OCI-LY1 (cell line): ENCODE measurements at regions not wholly inside any gene's neighbourhood (a gene's known extent, or its start where the extent isn't known, plus 50 kb on each side); places are given as distances from the start of the nearest gene placed in this dataset.

Source experiments
- H2AFZ ChIP-seq: fragments of 200-600 bp; sonication (generic), shearing (Covaris generic); 2 replicates; pipeline ENCODE4 v1.6.0; 2014; ENCODE audit warnings: antibody characterized with exemption, mild to moderate bottlenecking, low read length
- H3F3A ChIP-seq: fragments of 200-600 bp; sonication (generic), shearing (Covaris generic); 2 replicates; pipeline ENCODE4 v1.6.0; 2014; ENCODE audit warnings: mild to moderate bottlenecking, antibody characterized with exemption, low read length, moderate library complexity; ENCODE audit not compliant: insufficient read depth
- H3K27ac ChIP-seq: fragments of 200-600 bp; sonication (generic); 2 replicates; pipeline ENCODE4 v1.5.1; 2014; ENCODE audit warnings: low read length, mixed run types, mild to moderate bottlenecking, low read depth; ENCODE audit not compliant: poor library complexity, severe bottlenecking
- H3K27me3 ChIP-seq: fragments of 200-600 bp; sonication (generic); 2 replicates; pipeline ENCODE4 v1.6.0; 2014; ENCODE audit warnings: antibody characterized with exemption, mild to moderate bottlenecking, low read length, moderate library complexity; ENCODE audit not compliant: insufficient read depth
- H3K36me3 ChIP-seq: fragments of 200-600 bp; sonication (generic); 2 replicates; pipeline ENCODE4 v1.6.1; 2014; ENCODE audit warnings: mild to moderate bottlenecking, antibody characterized with exemption, low read length, moderate library complexity, mixed read lengths; ENCODE audit not compliant: insufficient read depth
- H3K4me1 ChIP-seq: fragments of 200-600 bp; sonication (generic); 2 replicates; pipeline ENCODE4 v1.5.1; 2014; ENCODE audit warnings: mild to moderate bottlenecking, low read length, moderate library complexity; ENCODE audit not compliant: insufficient read depth, severe bottlenecking
- H3K4me2 ChIP-seq: fragments of 200-600 bp; sonication (generic), shearing (Covaris generic); 2 replicates; pipeline ENCODE4 v1.6.1; 2014; ENCODE audit warnings: low read length
- H3K4me3 ChIP-seq: fragments of 200-600 bp; sonication (generic); 2 replicates; pipeline ENCODE4 v1.5.1; 2014; ENCODE audit warnings: low read length, low read depth, mild to moderate bottlenecking, mixed read lengths; ENCODE audit not compliant: poor library complexity, severe bottlenecking
- H3K79me2 ChIP-seq: fragments of 200-600 bp; shearing (Covaris generic); 2 replicates; pipeline ENCODE4 v1.6.1; 2016; ENCODE audit warnings: mixed run types, low read length, mixed read lengths; ENCODE audit not compliant: insufficient read depth
- H3K9ac ChIP-seq: fragments of 200-600 bp; sonication (generic), shearing (Covaris generic); 2 replicates; pipeline ENCODE4 v1.6.1; 2014; ENCODE audit warnings: mild to moderate bottlenecking, low read length, mixed read lengths
- H3K9me2 ChIP-seq: fragments of 200-600 bp; sonication (generic), shearing (Covaris generic); 2 replicates; pipeline ENCODE4 v1.6.1; 2014; ENCODE audit warnings: low read depth, mild to moderate bottlenecking, low read length, mixed read lengths
- H3K9me3 ChIP-seq: fragments of 200-600 bp; shearing (Covaris generic); 2 replicates; pipeline ENCODE4 v1.6.1; 2014; ENCODE audit warnings: low read length, mixed read lengths
- H4K20me1 ChIP-seq: fragments of 200-600 bp; sonication (generic), shearing (Covaris generic); 2 replicates; pipeline ENCODE4 v1.6.0; 2016; ENCODE audit warnings: mild to moderate bottlenecking, low read length; ENCODE audit not compliant: insufficient read depth
- CTCF ChIP-seq: fragments of 200-600 bp; sonication (generic), shearing (Covaris generic); IDR thresholded peaks from 2 replicates; pipeline ENCODE4 v1.5.1; 2017; ENCODE audit warnings: mild to moderate bottlenecking, antibody characterized with exemption, low read length, moderate library complexity, mixed read lengths
- EZH2 ChIP-seq: fragments of 200-600 bp; sonication (generic), shearing (Covaris generic); IDR thresholded peaks from 2 replicates; pipeline ENCODE4 v1.8.0; 2017; ENCODE audit warnings: borderline replicate concordance, mixed run types, mild to moderate bottlenecking, antibody characterized with exemption, low read length, moderate library complexity, mixed read lengths

GRCh38 chr13:111555268-111555808, 234.9 kb downstream of the TEX29 start:
- Histone ChIP-seq H3K9me2 (no peaks in the 10 kb centered on the region), H3K27ac (no peak overlapping the region), H3K36me3 (no peaks in the 10 kb centered on the region), H3F3A (no peaks in the 10 kb centered on the region), H3K4me1 (no peaks in the 10 kb centered on the region), H3K9ac (no peak overlapping the region), H3K27me3 (peaks cover 10% of the 10 kb centered on the region; the same call in 1 of the 2 replicates), H2AFZ (no peak overlapping the region), H4K20me1 (no peaks in the 10 kb centered on the region), H3K79me2 (no peaks in the 10 kb centered on the region), H3K4me3 (no peak overlapping the region), H3K4me2 (no peak overlapping the region), H3K9me3 (no peaks in the 10 kb centered on the region)
- TF ChIP-seq CTCF, result no peak
- TF ChIP-seq EZH2, result no peak

GRCh38 chr13:111555903-111556302, 235.5 kb downstream of the TEX29 start:
- Histone ChIP-seq H3K79me2 (no peaks in the 10 kb centered on the region), H2AFZ (no peak overlapping the region), H3K4me2 (no peak overlapping the region), H4K20me1 (no peaks in the 10 kb centered on the region), H3K9ac (no peak overlapping the region), H3K4me1 (no peaks in the 10 kb centered on the region), H3K9me3 (no peaks in the 10 kb centered on the region), H3K4me3 (no peak overlapping the region), H3K36me3 (no peaks in the 10 kb centered on the region), H3K27ac (no peak overlapping the region), H3K9me2 (no peaks in the 10 kb centered on the region), H3K27me3 (peaks cover 11% of the 10 kb centered on the region; the same call in 1 of the 2 replicates), H3F3A (no peaks in the 10 kb centered on the region)
- TF ChIP-seq EZH2 (no peak), CTCF (no peak)

- no peak overlapping the region for H3K9ac ChIP-seq
- H4K20me1 ChIP-seq, result no peaks in the 10 kb centered on the region
- no peak overlapping the region for H3K4me3 ChIP-seq
- no peaks in the 10 kb centered on the region for H3K4me1 ChIP-seq
- H3F3A ChIP-seq, result no peaks in the 10 kb centered on the region
- TF ChIP-seq CTCF (no peak), EZH2 (no peak)
- H3K27ac ChIP-seq, result no peak overlapping the region
- H3K9me2 ChIP-seq, result no peaks in the 10 kb centered on the region
- H2AFZ ChIP-seq, result no peak overlapping the region
- no peaks in the 10 kb centered on the region for H3K79me2 ChIP-seq
- peaks cover 11% of the 10 kb centered on the region; the same call in 1 of the 2 replicates for H3K27me3 ChIP-seq
- H3K36me3 ChIP-seq, result no peaks in the 10 kb centered on the region
- H3K4me2 ChIP-seq, result no peak overlapping the region
- H3K9me3 ChIP-seq, result no peaks in the 10 kb centered on the region
These were observed 236.1 kb downstream of the TEX29 start for GRCh38 chr13:111556496-111556895.
